Endothelial cell of umbilical vein (primary cell): ENCODE measurements at regions not wholly inside any gene's neighbourhood (a gene's known extent, or its start where the extent isn't known, plus 50 kb on each side); places are given as distances from the start of the nearest gene placed in this dataset.

ENCODE experiments used
- CTCF ChIP-seq, 2 donors: IDR thresholded peaks; 1 replicate in 1 of 2; 2 replicates in 1 of 2; pipeline ENCODE4 v1.5.1; 2011; ENCODE audit warnings: low read length in 2 of 2, mild to moderate bottlenecking in 2 of 2, moderate library complexity in 2 of 2, control low read depth in 1 of 2, inconsistent platforms in 1 of 2, low read depth in 1 of 2; ENCODE audit not compliant: insufficient read depth in 1 of 2; ENCODE audit errors: extremely low read depth in 1 of 2
- EZH2 ChIP-seq: IDR thresholded peaks from 2 replicates; pipeline ENCODE4 v1.6.1; 2012; ENCODE audit warnings: borderline replicate concordance, low read depth, mild to moderate bottlenecking, moderate library complexity, low read length, inconsistent platforms; ENCODE audit not compliant: severe bottlenecking
- FOS ChIP-seq: IDR thresholded peaks from 2 replicates; pipeline ENCODE4 v1.6.1; 2011; ENCODE audit warnings: mild to moderate bottlenecking, low read length, moderate library complexity, borderline replicate concordance; ENCODE audit not compliant: insufficient read depth
- GATA2 ChIP-seq: IDR thresholded peaks from 2 replicates; pipeline ENCODE4 v1.7.0; 2011; ENCODE audit warnings: low read depth, mild to moderate bottlenecking, moderate library complexity, mixed read lengths, low read length; ENCODE audit not compliant: insufficient read length, insufficient read depth
- JUN ChIP-seq: IDR thresholded peaks from 2 replicates; pipeline ENCODE4 v1.6.1; 2011; ENCODE audit warnings: borderline replicate concordance, low read depth; ENCODE audit not compliant: insufficient read length, insufficient read depth
- MAX ChIP-seq: IDR thresholded peaks from 2 replicates; pipeline ENCODE4 v1.6.1; 2011; ENCODE audit not compliant: insufficient read depth, insufficient read length
- MYC ChIP-seq: IDR thresholded peaks from one replicate; pipeline ENCODE4 v1.6.1; 2011; ENCODE audit warnings: mild to moderate bottlenecking, low read depth, low read length
- POLR2A ChIP-seq: IDR thresholded peaks from 2 replicates; pipeline ENCODE4 v1.6.1; 2012; ENCODE audit warnings: low read depth, mild to moderate bottlenecking, control low read depth, low read length
- POLR2AphosphoS5 ChIP-seq: IDR thresholded peaks from 2 replicates; pipeline ENCODE4 v1.6.1; 2012; ENCODE audit warnings: low read depth, mild to moderate bottlenecking, control low read depth, low read length, moderate library complexity; ENCODE audit not compliant: insufficient read depth

GRCh38 chr1:93023281-93023680, 55.8 kb upstream of the MTF2 start:
- TF ChIP-seq POLR2A (no peak), POLR2AphosphoS5 (no peak), EZH2 (no peak), CTCF (IDR thresholded peaks at IDR 0.05; ENCODE audit: extremely low read depth in 1 of 2, insufficient read depth in 1 of 2, low read depth in 1 of 2, low read length in 2 of 2) (no peak), MAX (no peak), MYC (no peak), JUN (no peak), GATA2 (no peak), FOS (no peak)
